H9 (cell line): ENCODE measurements at regions not wholly inside any gene's neighbourhood (a gene's known extent, or its start where the extent isn't known, plus 50 kb on each side); places are given as distances from the start of the nearest gene placed in this dataset.

ENCODE experiments used
- DNase-seq: peaks from one replicate; pipeline ENCODE4 v3.0.0-alpha.2; 2017
- H2AFZ ChIP-seq: one replicate; pipeline ENCODE4 v1.6.1; 2013; ENCODE audit warnings: mild to moderate bottlenecking, low read length, control low read depth, moderate library complexity
- H2AK5ac ChIP-seq: 2 replicates; pipeline ENCODE4 v1.6.1; 2013; ENCODE audit warnings: low read length, control low read depth, mixed read lengths; ENCODE audit not compliant: insufficient read length
- H2BK120ac ChIP-seq: one replicate; pipeline ENCODE4 v1.6.1; 2013; ENCODE audit warnings: low read depth, mild to moderate bottlenecking, low read length, control low read depth, inconsistent platforms; ENCODE audit not compliant: poor library complexity, severe bottlenecking
- H2BK12ac ChIP-seq: 2 replicates; pipeline ENCODE4 v1.6.1; 2013; ENCODE audit warnings: low read length, control low read depth, mixed read lengths, low read depth; ENCODE audit not compliant: insufficient read length
- H2BK15ac ChIP-seq: 2 replicates; pipeline ENCODE4 v1.6.1; 2013; ENCODE audit warnings: low read depth, low read length, control low read depth
- H2BK20ac ChIP-seq: one replicate; pipeline ENCODE4 v1.6.1; 2013; ENCODE audit warnings: low read depth, mild to moderate bottlenecking, low read length, control low read depth, inconsistent platforms; ENCODE audit not compliant: poor library complexity, severe bottlenecking
- H2BK5ac ChIP-seq: 2 replicates; pipeline ENCODE4 v1.6.1; 2013; ENCODE audit warnings: low read length, control low read depth, mixed read lengths; ENCODE audit not compliant: insufficient read length
- H3K14ac ChIP-seq: 2 replicates; pipeline ENCODE4 v1.6.1; 2013; ENCODE audit warnings: low read length, control low read depth; ENCODE audit not compliant: insufficient read depth
- H3K18ac ChIP-seq: 2 replicates; pipeline ENCODE4 v1.6.1; 2013; ENCODE audit warnings: low read depth, mild to moderate bottlenecking, mixed read lengths, low read length, control low read depth; ENCODE audit not compliant: insufficient read length
- H3K23ac ChIP-seq: 2 replicates; pipeline ENCODE4 v1.6.1; 2013; ENCODE audit warnings: low read length, control low read depth, mixed read lengths, low read depth; ENCODE audit not compliant: insufficient read length
- H3K23me2 ChIP-seq: 2 replicates; pipeline ENCODE4 v1.6.1; 2013; ENCODE audit warnings: low read depth, mild to moderate bottlenecking, mixed read lengths, low read length, control low read depth; ENCODE audit not compliant: insufficient read length, poor library complexity, severe bottlenecking
- H3K27ac ChIP-seq: 2 replicates; pipeline ENCODE4 v1.5.1; 2013; ENCODE audit warnings: low read length, control low read depth, mixed read lengths, low read depth; ENCODE audit not compliant: insufficient read length
- H3K27me3 ChIP-seq: 2 replicates; pipeline ENCODE4 v1.6.1; 2013; ENCODE audit warnings: low read length, control low read depth, inconsistent platforms; ENCODE audit not compliant: insufficient read depth
- H3K4ac ChIP-seq: 2 replicates; pipeline ENCODE4 v1.6.1; 2013; ENCODE audit warnings: low read depth, mild to moderate bottlenecking, control low read depth, inconsistent platforms, low read length, moderate library complexity
- H3K4me1 ChIP-seq: 2 replicates; pipeline ENCODE4 v1.6.1; 2013; ENCODE audit warnings: low read length, control low read depth, inconsistent platforms; ENCODE audit not compliant: insufficient read depth
- H3K4me2 ChIP-seq: 2 replicates; pipeline ENCODE4 v1.6.1; 2013; ENCODE audit warnings: low read length, control low read depth, mixed read lengths; ENCODE audit not compliant: insufficient read length, insufficient read depth
- H3K56ac ChIP-seq: 2 replicates; pipeline ENCODE4 v1.6.1; 2013; ENCODE audit warnings: low read depth, mild to moderate bottlenecking, mixed read lengths, low read length, control low read depth; ENCODE audit not compliant: insufficient read length
- H3K79me1 ChIP-seq: 2 replicates; pipeline ENCODE4 v1.6.1; 2013; ENCODE audit warnings: low read depth, mild to moderate bottlenecking, moderate library complexity, low read length, control low read depth, inconsistent platforms; ENCODE audit not compliant: insufficient read depth, poor library complexity, severe bottlenecking
- H3K79me2 ChIP-seq: 2 replicates; pipeline ENCODE4 v1.6.1; 2013; ENCODE audit warnings: low read length, control low read depth, inconsistent platforms; ENCODE audit not compliant: insufficient read depth
- H3K9ac ChIP-seq: 2 replicates; pipeline ENCODE4 v1.6.1; 2013; ENCODE audit warnings: low read length, control low read depth, mixed read lengths; ENCODE audit not compliant: insufficient read length; ENCODE audit errors: extremely low read depth
- H3K9me3 ChIP-seq: one replicate; pipeline ENCODE4 v1.6.1; 2013; ENCODE audit warnings: low read depth, low read length, inconsistent platforms; ENCODE audit not compliant: control insufficient read depth
- H3T11ph ChIP-seq: one replicate; pipeline ENCODE4 v1.6.1; 2013; ENCODE audit warnings: mild to moderate bottlenecking, low read length, control low read depth, inconsistent platforms
- H4K20me1 ChIP-seq: one replicate; pipeline ENCODE4 v1.6.1; 2013; ENCODE audit not compliant: control insufficient read depth, insufficient read length, insufficient read depth
- H4K5ac ChIP-seq: 2 replicates; pipeline ENCODE4 v1.6.1; 2013; ENCODE audit warnings: low read depth, mild to moderate bottlenecking, mixed read lengths, low read length, control low read depth; ENCODE audit not compliant: insufficient read length
- H4K8ac ChIP-seq: replicated peaks from 2 replicates; pipeline ENCODE4 v1.6.1; 2013; ENCODE audit warnings: low read length, control low read depth, mixed read lengths, low read depth; ENCODE audit not compliant: insufficient read length
- H4K91ac ChIP-seq: 2 replicates; pipeline ENCODE4 v1.6.1; 2013; ENCODE audit warnings: low read depth, mild to moderate bottlenecking, moderate library complexity, mixed read lengths, low read length, control low read depth; ENCODE audit not compliant: insufficient read length
- H3K27ac Mint-ChIP-seq, 3 experiments: 2 replicates in 2 of 3; 3 replicates in 1 of 3; pipeline ENCODE4 v1.8.0; 2020 to 2021; ENCODE audit warnings: mixed read lengths in 3 of 3, mild to moderate bottlenecking in 1 of 3, moderate library complexity in 1 of 3
- H3K27me3 Mint-ChIP-seq: 2 replicates; pipeline ENCODE4 v1.8.0; 2021; ENCODE audit warnings: low read depth, mild to moderate bottlenecking, moderate library complexity, mixed read lengths
- H3K36me3 Mint-ChIP-seq, 3 experiments: 2 replicates in 2 of 3; 3 replicates in 1 of 3; pipeline ENCODE4 v1.8.0; 2020 to 2021; ENCODE audit warnings: low read depth in 3 of 3, mixed read lengths in 3 of 3; ENCODE audit not compliant: insufficient read depth in 1 of 3
- H3K4me1 Mint-ChIP-seq, 2 experiments: 2 replicates each; pipeline ENCODE4 v1.8.0; 2020; ENCODE audit warnings: mixed read lengths in 2 of 2
- H3K4me3 Mint-ChIP-seq, 2 experiments: 2 replicates in 1 of 2; 3 replicates in 1 of 2; pipeline ENCODE4 v1.8.0; 2020 to 2021; ENCODE audit warnings: mild to moderate bottlenecking in 2 of 2, mixed read lengths in 2 of 2, moderate library complexity in 1 of 2
- H3K9me3 Mint-ChIP-seq, 2 experiments: 2 replicates in 1 of 2; 3 replicates in 1 of 2; pipeline ENCODE4 v1.8.0; 2020; ENCODE audit warnings: mild to moderate bottlenecking in 2 of 2, mixed read lengths in 2 of 2, moderate library complexity in 1 of 2
- CTCF ChIP-seq: fragments of 200-600 bp; sonication (generic); conservative IDR thresholded peaks from 3 replicates; pipeline ENCODE4 v1.8.0; 2021; ENCODE audit warnings: antibody characterized with exemption, mild to moderate bottlenecking
- WGBS: extraction: QIAGEN DNeasy Blood & Tissue Kit; methylation state at CpG from one replicate; pipeline ENCODE4 v1.1.7; 2013; ENCODE audit warnings: missing lambda C conversion rate, low lambda C conversion rate, mixed read lengths; ENCODE audit not compliant: insufficient read length; ENCODE audit errors: extremely low coverage; 5-methylcytosine and 5-hydroxymethylcytosine counted together

GRCh38 chr1:213852107-213852506, 135.7 kb upstream of the PROX1 start:
- H2AFZ ChIP-seq, result no peak overlapping the region
- no peak overlapping the region for H3K9ac ChIP-seq
- no peak overlapping the region for H3K27ac ChIP-seq
- H2BK5ac ChIP-seq, result no peak overlapping the region
- H3K79me2 ChIP-seq, result no peaks in the 10 kb centered on the region
- no peak overlapping the region for H3K23ac ChIP-seq
- no peak overlapping the region for H2BK15ac ChIP-seq
- Mint-ChIP-seq H3K9me3 (no peaks in the 10 kb centered on the region), H3K4me1 (no peaks in the 10 kb centered on the region), H3K27ac (no peak overlapping the region), H3K36me3 (no peaks in the 10 kb centered on the region), H3K27me3 (no peaks in the 10 kb centered on the region; the same call in 1 of the 2 replicates), H3K4me3 (no peak overlapping the region)
- H2AK5ac ChIP-seq, result no peak overlapping the region
- no peaks in the 10 kb centered on the region for H3K79me1 ChIP-seq
- H3K4ac ChIP-seq, result no peak overlapping the region
- H3K18ac ChIP-seq, result no peak overlapping the region
- no peak overlapping the region for H2BK20ac ChIP-seq
- no peaks in the 10 kb centered on the region for H3K9me3 ChIP-seq
- H4K91ac ChIP-seq, result no peak overlapping the region
- WGBS, result no CpG with 5 or more reads among the region's 2 CpGs
- no peak overlapping the region for H3K4me2 ChIP-seq
- no peaks in the 10 kb centered on the region for H3K27me3 ChIP-seq
- no peak for DNase-seq
- H2BK120ac ChIP-seq, result no peak overlapping the region
- no peaks in the 10 kb centered on the region for H4K20me1 ChIP-seq
- no peak overlapping the region for H4K5ac ChIP-seq
- no peak overlapping the region for H3T11ph ChIP-seq
- H4K8ac ChIP-seq, result no peak overlapping the region
- H3K23me2 ChIP-seq, result no peaks in the 10 kb centered on the region
- H3K4me1 ChIP-seq, result no peaks in the 10 kb centered on the region
- TF ChIP-seq CTCF, result no peak
- H2BK12ac ChIP-seq, result no peak overlapping the region
- H3K56ac ChIP-seq, result no peak overlapping the region
- H3K14ac ChIP-seq, result no peak overlapping the region
